Neuron (in vitro differentiated cells): ENCODE measurements at regions not wholly inside any gene's neighbourhood (a gene's known extent, or its start where the extent isn't known, plus 50 kb on each side); places are given as distances from the start of the nearest gene placed in this dataset.

ENCODE experiments used
- H2AFZ ChIP-seq: one replicate; pipeline ENCODE4 v1.6.1; 2013; ENCODE audit warnings: low read depth, mild to moderate bottlenecking, inconsistent platforms, low read length, moderate library complexity
- H3K27me3 ChIP-seq: one replicate; pipeline ENCODE4 v1.6.1; 2013; ENCODE audit warnings: low read length; ENCODE audit not compliant: insufficient read depth
- H3K36me3 ChIP-seq: one replicate; pipeline ENCODE4 v1.6.1; 2013; ENCODE audit warnings: low read length; ENCODE audit not compliant: insufficient read depth
- H3K4me1 ChIP-seq: one replicate; pipeline ENCODE4 v1.6.1; 2013; ENCODE audit warnings: low read length; ENCODE audit not compliant: insufficient read depth
- H3K4me3 ChIP-seq: 2 replicates; pipeline ENCODE4 v1.5.1; 2013; ENCODE audit warnings: mild to moderate bottlenecking, low read length, moderate library complexity
- H3K9me3 ChIP-seq: one replicate; pipeline ENCODE4 v1.6.1; 2013; ENCODE audit warnings: low read length

DNA sequence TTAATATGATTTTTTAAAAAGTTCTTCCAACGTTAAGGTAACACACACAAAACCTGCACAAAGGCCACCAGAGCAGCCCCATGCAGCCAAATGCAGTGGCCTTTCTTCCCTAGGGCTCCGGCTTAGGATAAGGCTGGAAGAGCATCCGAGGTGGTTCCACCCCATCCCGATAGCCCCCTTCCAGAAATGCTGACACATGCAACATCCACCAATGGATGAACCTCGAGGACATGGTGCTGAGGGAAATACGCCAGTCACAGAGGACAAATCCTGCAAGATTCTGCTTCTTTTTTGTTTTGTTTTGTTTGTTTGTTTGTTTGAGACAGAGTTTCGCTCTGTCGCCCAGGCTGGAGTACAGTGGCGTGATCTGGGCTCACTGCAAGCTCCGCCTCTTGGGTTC, 199.3 kb upstream of the NSMCE3 start:
- Histone ChIP-seq H3K27me3 (no peaks in the 10 kb centered on the region), H2AFZ (no peak overlapping the region), H3K4me3 (no peak overlapping the region), H3K9me3 (no peaks in the 10 kb centered on the region), H3K4me1 (peaks cover 7% of the 10 kb centered on the region), H3K36me3 (no peaks in the 10 kb centered on the region)

DNA sequence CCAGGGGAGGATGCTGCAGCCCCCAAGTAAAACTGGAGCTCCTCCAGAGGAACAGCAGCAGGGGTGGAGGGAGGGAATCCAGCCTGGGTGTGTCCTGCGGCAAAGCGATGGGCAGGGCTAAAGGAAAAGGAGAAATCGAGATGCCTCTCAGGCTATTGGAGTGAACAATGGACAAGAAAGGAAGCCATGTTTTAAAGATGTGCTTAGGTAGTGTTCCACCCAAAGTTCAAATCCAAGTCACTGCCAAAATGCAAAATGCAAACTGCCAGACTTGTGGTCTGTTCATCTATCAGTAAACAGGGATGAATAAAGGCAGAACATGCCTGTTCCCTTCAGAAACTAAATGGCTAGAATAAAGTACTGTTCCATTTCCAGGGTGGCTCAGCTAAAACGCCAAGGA, 197.5 kb upstream of the NSMCE3 start:
- Histone ChIP-seq H3K36me3 (no peaks in the 10 kb centered on the region), H3K9me3 (no peaks in the 10 kb centered on the region), H3K27me3 (no peaks in the 10 kb centered on the region), H3K4me3 (no peak overlapping the region), H2AFZ (no peak overlapping the region), H3K4me1 (no peaks in the 10 kb centered on the region)

DNA sequence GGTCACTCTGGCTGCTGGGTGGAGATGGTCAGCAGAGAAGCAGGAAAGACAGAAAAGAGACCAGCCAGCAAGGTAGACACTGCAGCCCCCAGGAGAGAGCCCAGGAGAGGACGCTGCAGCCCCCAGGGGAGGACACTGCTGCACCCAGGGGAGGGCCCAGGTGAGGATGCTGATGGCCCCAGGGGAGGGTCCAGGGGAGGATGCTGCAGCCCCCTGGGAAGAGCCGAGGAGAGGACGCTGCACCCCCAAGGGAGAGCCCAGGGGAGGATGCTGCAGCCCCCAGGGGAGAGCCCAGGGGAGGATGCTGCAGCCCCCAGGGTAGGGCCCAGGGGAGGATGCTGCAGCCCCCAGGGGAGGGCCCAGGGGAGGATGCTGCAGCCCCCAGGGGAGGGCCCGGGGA, 196.7 kb upstream of the NSMCE3 start:
- no peaks in the 10 kb centered on the region for H3K27me3 ChIP-seq
- no peak overlapping the region for H2AFZ ChIP-seq
- H3K4me3 ChIP-seq: no peak overlapping the region
- no peaks in the 10 kb centered on the region for H3K36me3 ChIP-seq
- H3K4me1 ChIP-seq: no peaks in the 10 kb centered on the region
- no peaks in the 10 kb centered on the region for H3K9me3 ChIP-seq

DNA sequence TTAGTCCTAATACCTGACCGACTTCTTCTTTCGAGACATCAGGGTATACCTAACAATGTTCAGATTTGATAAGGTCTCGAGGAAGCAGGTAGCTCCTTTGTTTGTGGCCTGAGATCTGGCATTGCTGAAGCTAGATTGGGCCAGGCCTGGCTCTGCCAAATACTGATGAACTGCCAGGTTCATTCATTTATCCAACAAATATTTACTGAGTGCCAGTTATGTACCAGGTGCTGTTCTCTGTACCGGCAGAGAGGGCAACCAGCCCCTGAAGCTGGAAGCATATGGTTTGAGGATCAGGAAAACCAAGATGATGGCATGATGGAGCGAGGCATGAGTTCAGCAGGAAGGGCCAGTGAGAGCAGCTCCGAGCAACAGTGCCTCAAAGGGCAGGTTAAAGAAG, 196.2 kb upstream of the NSMCE3 start:
- no peaks in the 10 kb centered on the region for H3K27me3 ChIP-seq
- H3K4me1 ChIP-seq: no peaks in the 10 kb centered on the region
- H3K36me3 ChIP-seq: no peaks in the 10 kb centered on the region
- no peaks in the 10 kb centered on the region for H3K9me3 ChIP-seq
- H2AFZ ChIP-seq: no peak overlapping the region
- no peak overlapping the region for H3K4me3 ChIP-seq

DNA sequence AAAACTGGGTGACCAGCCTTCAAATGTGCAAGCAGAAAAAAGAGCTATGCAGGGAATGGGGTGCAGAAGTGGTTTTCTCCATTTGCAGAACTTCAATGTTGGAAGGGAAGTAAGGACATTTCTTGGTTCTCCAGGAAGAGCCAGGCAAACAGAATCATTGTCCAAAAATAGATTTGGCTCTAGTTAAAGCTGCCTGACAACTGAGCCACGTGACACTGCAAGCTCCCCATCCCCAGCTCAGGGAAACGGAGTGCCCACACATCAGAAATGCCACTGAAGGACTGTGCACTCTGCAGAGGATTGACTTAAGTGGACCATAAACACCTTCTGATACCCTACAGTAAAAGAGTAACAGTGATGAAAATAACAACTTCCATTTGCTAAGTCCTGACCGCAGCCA, 195.6 kb upstream of the NSMCE3 start:
- H3K4me3 ChIP-seq: no peak overlapping the region
- no peaks in the 10 kb centered on the region for H3K27me3 ChIP-seq
- H2AFZ ChIP-seq: no peak overlapping the region
- H3K4me1 ChIP-seq: no peaks in the 10 kb centered on the region
- no peaks in the 10 kb centered on the region for H3K36me3 ChIP-seq
- H3K9me3 ChIP-seq: no peaks in the 10 kb centered on the region

DNA sequence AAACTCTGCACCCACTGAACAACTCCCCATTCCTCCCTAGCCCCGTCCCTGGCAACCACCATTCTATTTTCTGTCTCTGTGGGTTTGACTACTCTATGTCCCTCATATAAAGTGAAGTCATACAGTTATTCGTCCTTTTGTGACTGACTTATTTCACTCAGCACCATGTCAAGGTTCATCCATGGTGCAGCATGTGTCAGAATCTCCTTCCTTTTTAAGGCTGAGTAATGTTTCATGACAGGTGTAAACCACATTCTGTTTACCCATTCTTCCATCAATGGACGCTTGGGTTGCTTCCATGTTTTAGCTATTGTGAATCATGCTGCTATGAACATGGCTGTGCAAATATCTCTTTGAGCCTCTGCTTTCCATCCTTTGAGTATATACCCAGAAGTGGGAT, 192.3 kb upstream of the NSMCE3 start:
- no peaks in the 10 kb centered on the region for H3K36me3 ChIP-seq
- H3K4me1 ChIP-seq: no peaks in the 10 kb centered on the region
- no peak overlapping the region for H2AFZ ChIP-seq
- no peaks in the 10 kb centered on the region for H3K27me3 ChIP-seq
- H3K9me3 ChIP-seq: no peaks in the 10 kb centered on the region
- no peak overlapping the region for H3K4me3 ChIP-seq

DNA sequence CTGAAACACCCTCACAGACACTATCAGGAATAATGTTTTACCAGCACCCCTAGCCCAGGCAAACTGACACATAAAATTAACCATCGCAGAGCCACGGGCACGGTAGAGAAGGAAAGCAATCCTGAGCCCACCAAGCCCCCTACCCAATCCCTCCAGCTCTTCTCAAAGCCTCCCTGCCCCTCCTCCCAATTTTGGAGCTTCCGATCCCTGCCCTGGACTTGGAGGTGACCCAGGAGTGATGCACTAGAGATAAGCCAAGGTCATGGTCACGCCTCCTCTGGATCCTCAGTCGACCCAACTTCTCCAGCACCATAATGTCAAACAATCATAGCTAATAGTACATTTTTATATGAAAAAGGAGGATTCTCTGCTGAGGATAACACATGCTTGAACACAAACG, 188.7 kb upstream of the NSMCE3 start:
- Histone ChIP-seq H2AFZ (no peak overlapping the region), H3K36me3 (no peaks in the 10 kb centered on the region), H3K9me3 (no peaks in the 10 kb centered on the region), H3K27me3 (no peaks in the 10 kb centered on the region), H3K4me1 (peaks cover 1% of the 10 kb centered on the region), H3K4me3 (no peak overlapping the region)

DNA sequence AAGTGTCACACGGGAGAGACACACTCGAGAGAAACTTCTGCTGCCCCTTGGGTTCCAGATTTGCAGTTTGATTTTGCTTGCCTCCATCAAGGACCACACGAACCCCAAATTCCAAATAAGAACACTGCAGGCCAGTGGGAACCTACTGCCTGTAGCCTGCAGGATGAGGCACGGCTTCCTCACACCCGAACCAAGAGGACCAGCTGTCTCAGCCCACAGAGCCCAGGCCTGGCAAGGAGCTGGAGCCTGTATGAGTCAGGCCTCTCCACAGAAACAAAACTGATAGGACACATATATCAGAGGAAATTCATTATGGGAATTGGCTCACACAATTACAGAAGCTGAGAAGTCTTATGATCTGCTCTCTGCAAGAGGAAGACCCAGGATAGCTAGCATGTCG, 188.1 kb upstream of the NSMCE3 start:
- Histone ChIP-seq H3K9me3 (no peaks in the 10 kb centered on the region), H3K4me3 (no peak overlapping the region), H3K27me3 (no peaks in the 10 kb centered on the region), H3K36me3 (no peaks in the 10 kb centered on the region), H2AFZ (no peak overlapping the region), H3K4me1 (peaks cover 6% of the 10 kb centered on the region)

DNA sequence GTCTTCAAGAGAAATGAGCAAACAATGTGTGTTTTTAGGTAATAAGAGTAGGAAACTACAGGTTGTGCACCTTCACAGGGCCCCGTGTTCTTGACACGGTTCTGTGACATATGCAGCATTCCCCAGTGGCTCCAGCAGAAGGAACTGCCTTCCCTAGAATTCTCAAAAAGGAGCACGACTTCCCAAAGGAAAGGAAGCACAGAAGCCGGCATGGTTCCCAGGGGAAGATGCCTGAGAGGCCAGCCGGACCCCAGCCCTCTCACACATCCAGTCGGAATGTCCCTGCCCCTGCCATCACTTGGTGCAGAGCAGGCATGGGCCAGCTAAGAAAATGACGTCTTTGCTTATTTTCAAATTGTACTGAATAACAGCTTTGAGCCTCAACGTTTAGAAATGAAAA, 187.3 kb upstream of the NSMCE3 start:
- Histone ChIP-seq H3K36me3 (no peaks in the 10 kb centered on the region), H3K9me3 (no peaks in the 10 kb centered on the region), H3K4me3 (no peak overlapping the region), H3K27me3 (no peaks in the 10 kb centered on the region), H2AFZ (no peak overlapping the region), H3K4me1 (peaks cover 10% of the 10 kb centered on the region)

DNA sequence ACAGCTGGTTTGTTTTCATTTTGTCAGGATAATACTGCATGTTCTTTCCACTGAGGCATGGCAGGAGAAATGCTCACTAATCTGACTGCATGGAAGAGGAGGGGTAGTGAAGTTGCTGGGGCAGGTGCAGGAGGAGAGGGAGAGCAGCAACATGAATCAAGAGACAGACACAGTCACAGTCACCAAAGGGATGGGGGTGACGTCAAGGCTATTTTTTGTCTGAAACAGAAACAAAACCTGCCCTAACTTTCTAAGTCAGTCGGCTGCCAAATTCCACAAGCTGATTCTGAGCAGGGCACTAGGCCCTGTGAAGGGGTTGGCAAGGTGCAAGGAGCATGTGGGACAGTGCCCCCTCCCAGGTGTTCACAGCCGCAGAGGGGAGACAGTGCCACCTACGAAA, 186.6 kb upstream of the NSMCE3 start:
- Histone ChIP-seq H3K36me3 (no peaks in the 10 kb centered on the region), H3K4me3 (no peak overlapping the region), H3K4me1 (peaks cover 15% of the 10 kb centered on the region), H3K27me3 (no peaks in the 10 kb centered on the region), H2AFZ (no peak overlapping the region), H3K9me3 (no peaks in the 10 kb centered on the region)

DNA sequence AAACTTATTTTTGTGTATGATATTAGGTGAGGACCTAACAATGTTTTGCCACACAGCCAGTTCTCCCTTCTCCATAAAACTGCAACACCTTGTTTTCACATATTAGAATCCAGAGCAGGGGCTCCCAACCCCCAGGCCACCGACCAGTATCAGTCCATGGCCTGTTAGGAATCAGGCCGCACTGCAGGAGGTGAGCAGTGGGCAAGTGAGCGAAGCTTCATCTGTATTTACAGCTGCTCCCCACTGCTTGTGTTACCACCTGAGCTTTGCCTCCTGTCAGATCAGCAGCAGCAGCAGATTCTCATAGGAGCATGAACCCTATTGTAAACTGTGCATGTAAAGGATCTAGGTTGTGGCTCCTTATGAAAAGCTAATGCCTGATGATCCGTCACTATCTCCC, 185.9 kb upstream of the NSMCE3 start:
- Histone ChIP-seq H3K4me3 (no peak overlapping the region), H3K9me3 (no peaks in the 10 kb centered on the region), H3K4me1 (peaks cover 18% of the 10 kb centered on the region), H3K36me3 (no peaks in the 10 kb centered on the region), H2AFZ (no peak overlapping the region), H3K27me3 (no peaks in the 10 kb centered on the region)

DNA sequence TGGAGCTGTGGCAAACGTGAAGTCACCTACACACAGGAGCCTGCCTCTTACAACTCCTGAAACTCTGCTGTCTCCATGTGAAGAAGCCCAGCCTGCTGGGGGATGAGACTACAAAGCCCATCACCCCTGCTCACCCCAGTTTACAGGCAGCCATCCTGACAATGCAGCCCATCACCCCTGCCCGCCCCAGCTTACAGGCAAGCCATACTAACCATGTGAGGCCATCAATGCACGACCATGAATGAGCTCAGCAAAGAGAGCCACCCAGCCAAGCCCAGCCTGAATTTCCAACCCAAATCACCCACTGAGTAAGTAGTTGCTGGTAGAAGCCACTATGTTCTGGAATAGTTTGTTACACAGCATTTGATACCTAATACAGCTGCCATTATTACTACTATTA, 185.4 kb upstream of the NSMCE3 start:
- no peaks in the 10 kb centered on the region for H3K36me3 ChIP-seq
- H3K9me3 ChIP-seq: no peaks in the 10 kb centered on the region
- H3K4me3 ChIP-seq: no peak overlapping the region
- no peak overlapping the region for H2AFZ ChIP-seq
- H3K4me1 ChIP-seq: peaks cover 18% of the 10 kb centered on the region
- H3K27me3 ChIP-seq: no peaks in the 10 kb centered on the region

DNA sequence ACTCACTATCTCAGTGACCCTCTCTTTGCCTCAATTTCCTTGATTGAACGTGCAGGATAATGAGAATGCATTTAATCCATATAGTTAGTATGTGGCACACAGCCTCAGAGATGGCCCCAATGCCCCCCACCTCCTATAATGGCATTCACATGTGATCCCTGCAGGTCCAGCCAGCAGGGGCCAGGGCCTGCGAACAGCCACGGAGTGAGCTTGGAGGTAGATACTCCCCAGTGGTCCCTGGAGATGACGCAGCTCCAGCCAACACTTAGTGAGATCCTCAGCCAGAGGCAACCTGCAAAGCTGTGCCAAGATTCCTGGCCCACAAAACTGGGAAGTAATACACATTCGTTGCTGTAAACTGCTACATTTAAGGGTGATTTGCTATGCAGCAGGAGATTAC, 184.9 kb upstream of the NSMCE3 start:
- no peaks in the 10 kb centered on the region for H3K9me3 ChIP-seq
- peaks cover 18% of the 10 kb centered on the region for H3K4me1 ChIP-seq
- H2AFZ ChIP-seq: no peak overlapping the region
- no peaks in the 10 kb centered on the region for H3K27me3 ChIP-seq
- no peaks in the 10 kb centered on the region for H3K36me3 ChIP-seq
- no peak overlapping the region for H3K4me3 ChIP-seq

DNA sequence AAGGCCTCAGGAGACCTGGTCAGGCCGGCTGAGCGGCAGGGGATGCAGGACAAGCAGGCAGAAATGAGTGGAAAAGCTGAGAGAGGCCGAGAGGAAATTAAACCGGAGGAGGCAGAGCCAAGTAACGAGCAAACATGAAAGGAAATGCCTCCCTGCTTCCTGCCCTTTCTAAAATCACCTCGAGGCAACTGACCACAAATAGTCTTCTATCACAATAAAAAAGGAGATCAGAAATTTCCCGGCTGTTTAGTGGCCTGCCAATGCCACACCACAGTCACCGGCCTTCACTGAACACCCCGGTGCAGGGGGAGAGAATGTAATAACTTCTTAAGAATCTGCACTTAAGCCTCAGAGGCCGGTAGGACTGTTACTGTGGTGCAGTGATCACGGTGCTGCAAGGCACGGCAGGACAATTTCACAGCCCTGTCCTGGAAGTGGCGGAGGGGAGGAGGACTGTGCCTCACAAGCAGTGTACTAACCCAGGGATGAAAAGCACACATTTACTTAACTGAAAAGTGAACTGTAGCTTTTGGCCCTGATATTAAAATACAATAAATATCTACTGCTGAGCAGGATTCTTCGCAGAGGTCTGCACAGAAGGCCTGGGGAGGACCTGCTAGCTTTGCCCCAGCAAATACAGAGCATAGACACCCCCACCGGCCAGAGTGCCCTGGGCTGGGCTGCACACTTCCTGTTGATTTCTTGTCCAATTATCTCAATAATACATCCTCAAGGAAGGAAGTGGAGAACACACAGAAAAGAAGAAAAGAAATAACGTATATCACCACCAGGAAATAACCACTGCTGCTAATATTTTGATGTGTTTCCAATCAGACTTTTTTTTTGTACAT, 183.5 kb upstream of the NSMCE3 start:
- H3K9me3 ChIP-seq: no peaks in the 10 kb centered on the region
- H3K4me3 ChIP-seq: peak overlapping the region; percentile 4
- no peaks in the 10 kb centered on the region for H3K36me3 ChIP-seq
- peak overlapping the region; percentile 82 for H2AFZ ChIP-seq
- H3K4me1 ChIP-seq: peaks cover 18% of the 10 kb centered on the region
- H3K27me3 ChIP-seq: no peaks in the 10 kb centered on the region
